Natural killer cell (primary cell): ENCODE measurements at regions not wholly inside any gene's neighbourhood (a gene's known extent, or its start where the extent isn't known, plus 50 kb on each side); places are given as distances from the start of the nearest gene placed in this dataset.

ENCODE experiments used
- ATAC-seq, 3 donors: fragments of 150-1000 bp in 2 of 3; fragments of 200-7000 bp in 1 of 3; cut with Tn5 transposase; 1 replicate in 1 of 3; 2 replicates in 2 of 3; pipeline ENCODE4 v1.10.0; 2021; ENCODE audit warnings: mild to moderate bottlenecking in 2 of 3, moderate library complexity in 2 of 3
- DNase-seq, 2 donors: peaks; one replicate each; pipeline versions ENCODE4 v3.0.0 to v3.0.0-alpha.2; 2013 to 2021; ENCODE audit warnings: mixed read lengths in 1 of 2
- H3K27ac ChIP-seq: one replicate; pipeline ENCODE4 v1.5.1; 2013; ENCODE audit warnings: mild to moderate bottlenecking, low read length
- H3K27me3 ChIP-seq: one replicate; pipeline ENCODE4 v1.6.1; 2013; ENCODE audit warnings: low read length; ENCODE audit not compliant: control insufficient read depth, insufficient read depth
- H3K36me3 ChIP-seq: one replicate; pipeline ENCODE4 v1.6.1; 2013; ENCODE audit warnings: low read length; ENCODE audit not compliant: control insufficient read depth, insufficient read depth
- H3K4me1 ChIP-seq: one replicate; pipeline ENCODE4 v1.6.1; 2013; ENCODE audit warnings: low read length; ENCODE audit not compliant: control insufficient read depth, insufficient read depth
- H3K4me3 ChIP-seq: one replicate; pipeline ENCODE4 v1.5.1; 2013; ENCODE audit warnings: low read length
- H3K9me3 ChIP-seq: one replicate; pipeline ENCODE4 v1.6.1; 2013; ENCODE audit warnings: low read length; ENCODE audit not compliant: control insufficient read depth, insufficient read depth
- H3K27ac Mint-ChIP-seq, 2 donors: one replicate each; pipeline ENCODE4 v1.8.0; 2022; ENCODE audit warnings: mild to moderate bottlenecking in 2 of 2, mixed read lengths in 2 of 2, moderate library complexity in 1 of 2
- H3K27me3 Mint-ChIP-seq, 2 donors: one replicate each; pipeline ENCODE4 v1.8.0; 2022; ENCODE audit warnings: low read depth in 2 of 2, mixed read lengths in 2 of 2
- H3K36me3 Mint-ChIP-seq: one replicate; pipeline ENCODE4 v1.8.0; 2022; ENCODE audit warnings: mixed read lengths
- H3K4me1 Mint-ChIP-seq, 2 donors: one replicate each; pipeline ENCODE4 v1.8.0; 2022; ENCODE audit warnings: mixed read lengths in 2 of 2
- H3K4me3 Mint-ChIP-seq: one replicate; pipeline ENCODE4 v1.8.0; 2022; ENCODE audit warnings: mild to moderate bottlenecking, moderate library complexity, mixed read lengths
- H3K9me3 Mint-ChIP-seq, 2 donors: one replicate each; pipeline ENCODE4 v1.8.0; 2022; ENCODE audit warnings: mixed read lengths in 2 of 2
- CTCF ChIP-seq: fragments of 200-600 bp; IDR thresholded peaks from one replicate; pipeline ENCODE4 v1.8.0; 2022; ENCODE audit warnings: antibody characterized with exemption
- WGBS: methylation state at CpG from one replicate; pipeline ENCODE4 v1.1.7; 2013; ENCODE audit warnings: missing lambda C conversion rate; ENCODE audit not compliant: insufficient coverage; 5-methylcytosine and 5-hydroxymethylcytosine counted together
- intact Hi-C: fragments of 100-400 bp; cut with micrococcal nuclease; formaldehyde crosslinking; loops from one replicate; pipeline ENCODE4 v1.14.2; 2022

GRCh38 chr1:221937155-221937953 lies 195.5 kb upstream of the DUSP10 start:
- Mint-ChIP-seq H3K4me1 (no peaks in the 10 kb centered on the region), H3K4me3 (no peak overlapping the region), H3K9me3 (no peaks in the 10 kb centered on the region), H3K27me3 (peaks cover 0 to 2% of the 10 kb centered on the region in 2 donors), H3K27ac (no peak overlapping the region), H3K36me3 (no peaks in the 10 kb centered on the region)
- Histone ChIP-seq H3K9me3 (no peaks in the 10 kb centered on the region), H3K4me3 (no peak overlapping the region), H3K4me1 (no peaks in the 10 kb centered on the region), H3K36me3 (no peaks in the 10 kb centered on the region), H3K27me3 (no peaks in the 10 kb centered on the region), H3K27ac (no peak overlapping the region)
- no peak for TF ChIP-seq CTCF
- 82% methylated on average over 8 of the region's 9 CpGs for WGBS
- intact Hi-C loops, result no loop called here
- DNase-seq, result no peak
- ATAC-seq, result no peak

DNA sequence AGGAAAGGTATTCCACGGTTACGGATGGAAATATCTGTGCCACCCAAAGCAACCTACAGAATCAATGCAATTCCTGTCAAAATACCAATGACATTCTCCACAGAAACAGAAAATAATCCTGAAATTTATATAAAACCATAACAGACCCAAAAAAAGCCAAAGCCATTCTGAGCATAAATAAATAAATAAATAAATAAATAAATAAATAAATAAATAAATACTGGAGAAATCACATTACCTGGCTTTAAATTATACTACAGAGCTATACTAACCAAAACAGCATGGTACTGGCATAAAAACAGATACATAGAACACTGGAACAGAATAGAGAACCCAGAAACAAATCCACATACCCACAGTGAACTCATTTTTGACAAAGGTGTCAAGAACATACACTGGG lies 191.9 kb upstream of the DUSP10 start:
- Histone ChIP-seq H3K9me3 (no peaks in the 10 kb centered on the region), H3K27ac (no peak overlapping the region), H3K27me3 (no peaks in the 10 kb centered on the region), H3K36me3 (no peaks in the 10 kb centered on the region), H3K4me3 (no peak overlapping the region), H3K4me1 (no peaks in the 10 kb centered on the region)
- ATAC-seq (no peak), DNase-seq (no peak)
- peaks cover 10% of the 10 kb centered on the region for H3K36me3 Mint-ChIP-seq
- no peak for TF ChIP-seq CTCF
- H3K27ac Mint-ChIP-seq, result no peak overlapping the region
- H3K4me1 Mint-ChIP-seq, result no peaks in the 10 kb centered on the region
- no peak overlapping the region for H3K4me3 Mint-ChIP-seq
- H3K27me3 Mint-ChIP-seq, result peaks cover 0 to 6% of the 10 kb centered on the region in 2 donors
- WGBS, result no CpG with 5 or more reads among the region's 2 CpGs
- peaks cover 0 to 4% of the 10 kb centered on the region in 2 donors for H3K9me3 Mint-ChIP-seq
- intact Hi-C loops, result no loop called here

- H3K36me3 ChIP-seq, result no peaks in the 10 kb centered on the region
- DNase-seq (no peak), ATAC-seq (no peak)
- Mint-ChIP-seq H3K36me3 (peaks cover 10% of the 10 kb centered on the region), H3K4me1 (no peaks in the 10 kb centered on the region), H3K27ac (no peak overlapping the region), H3K27me3 (peaks cover 0 to 3% of the 10 kb centered on the region in 2 donors), H3K4me3 (no peak overlapping the region), H3K9me3 (peaks cover 0 to 4% of the 10 kb centered on the region in 2 donors)
- H3K27me3 ChIP-seq, result no peaks in the 10 kb centered on the region
- TF ChIP-seq CTCF, result no peak
- no peaks in the 10 kb centered on the region for H3K9me3 ChIP-seq
- WGBS, result 95% methylated on average over 4 of the region's 4 CpGs
- H3K27ac ChIP-seq, result no peak overlapping the region
- no peak overlapping the region for H3K4me3 ChIP-seq
- no peaks in the 10 kb centered on the region for H3K4me1 ChIP-seq
- intact Hi-C loops, result no loop called here
These were observed 184.6 kb upstream of the DUSP10 start for GRCh38 chr1:221926441-221926840.

GRCh38 chr1:221925947-221926346 lies 184.1 kb upstream of the DUSP10 start:
- no peaks in the 10 kb centered on the region for H3K4me1 ChIP-seq

More at GRCh38 chr1:221925947-221926346, 184.1 kb upstream of the DUSP10 start:
- Histone ChIP-seq H3K27ac (no peak overlapping the region), H3K4me3 (no peak overlapping the region), H3K27me3 (no peaks in the 10 kb centered on the region), H3K9me3 (no peaks in the 10 kb centered on the region), H3K36me3 (no peaks in the 10 kb centered on the region)
- Mint-ChIP-seq H3K9me3 (peaks cover 0 to 4% of the 10 kb centered on the region in 2 donors), H3K27me3 (peaks cover 0 to 3% of the 10 kb centered on the region in 2 donors), H3K36me3 (peaks cover 10% of the 10 kb centered on the region), H3K4me3 (no peak overlapping the region), H3K27ac (no peak overlapping the region), H3K4me1 (no peaks in the 10 kb centered on the region)
- WGBS, result 86% methylated on average over 1 of the region's 1 CpG
- TF ChIP-seq CTCF, result no peak
- DNase-seq, result no peak
- intact Hi-C loops, result no loop called here
- ATAC-seq, result no peak
